Umbilical cord (tissue), 1 donor: ENCODE measurements at regions not wholly inside any gene's neighbourhood (a gene's known extent, or its start where the extent isn't known, plus 50 kb on each side); places are given as distances from the start of the nearest gene placed in this dataset.
"Not testable (repeated sequence)": the region's sequence is repeated elsewhere in the genome, so short reads cannot be mapped to it uniquely, and the experiment has no call there.

Experiments used
- DNase-seq: peaks from one replicate; pipeline ENCODE4 v3.0.0-alpha.2; 2015; ENCODE audit warnings: low spot score

DNA sequence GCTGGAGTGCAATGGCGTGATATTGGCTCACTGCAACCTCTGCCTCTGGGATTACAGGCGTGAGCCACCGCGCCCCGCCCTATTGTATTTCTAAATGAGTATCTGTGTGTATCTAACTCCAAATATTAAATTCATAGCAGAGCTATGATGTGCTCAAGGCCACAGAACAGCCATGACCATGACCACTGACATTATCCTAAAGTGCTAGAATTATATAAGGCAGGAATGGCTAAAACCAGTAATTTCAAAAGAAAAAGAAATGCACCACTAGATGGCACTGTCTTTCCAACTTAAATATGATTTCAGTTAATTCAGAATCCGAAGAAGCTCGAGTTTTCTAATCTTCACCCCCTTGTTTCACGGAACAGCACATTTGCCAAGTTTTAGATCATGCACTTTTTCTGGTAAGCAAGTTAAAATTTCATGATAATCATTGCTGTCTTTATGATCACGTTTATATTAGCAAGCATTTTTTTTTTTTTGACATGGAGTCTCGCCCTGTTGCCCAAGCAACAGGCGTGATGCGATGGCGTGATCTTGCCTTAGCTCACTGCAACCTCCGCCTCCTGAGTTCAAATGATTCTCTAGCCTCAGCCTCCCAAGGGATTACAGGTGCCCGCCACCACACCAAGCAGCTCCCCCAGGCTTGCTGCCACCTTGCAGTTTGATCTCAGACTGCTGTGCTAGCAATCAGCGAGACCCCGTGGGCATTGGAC is 65.3 kb downstream of the OR13A1 start:
- DNase-seq: peak; percentile 63

DNA sequence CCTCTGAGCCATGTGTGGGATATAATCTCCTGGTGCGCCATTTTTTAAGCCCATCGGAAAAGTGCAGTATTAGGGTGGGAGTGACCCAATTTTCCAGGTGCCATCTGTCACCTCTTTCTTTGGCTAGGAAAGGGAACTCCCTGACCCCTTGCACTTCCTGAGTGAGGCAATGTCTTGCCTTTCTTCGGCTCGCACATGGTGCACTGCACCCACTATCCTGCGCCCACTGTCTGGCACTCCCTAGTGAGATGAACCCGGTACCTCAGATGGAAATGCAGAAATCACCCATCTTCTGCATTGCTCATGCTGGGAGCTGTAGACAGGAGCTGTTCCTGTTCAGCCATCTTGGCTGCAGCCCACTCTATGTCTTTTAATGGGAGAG is 64.7 kb downstream of the OR13A1 start:
- DNase-seq: not testable (repeated sequence)
